ENCODE measurements at regions not wholly inside any gene's neighbourhood (a gene's known extent, or its start where the extent isn't known, plus 50 kb on each side); places are given as distances from the start of the nearest gene placed in this dataset.

DNA sequence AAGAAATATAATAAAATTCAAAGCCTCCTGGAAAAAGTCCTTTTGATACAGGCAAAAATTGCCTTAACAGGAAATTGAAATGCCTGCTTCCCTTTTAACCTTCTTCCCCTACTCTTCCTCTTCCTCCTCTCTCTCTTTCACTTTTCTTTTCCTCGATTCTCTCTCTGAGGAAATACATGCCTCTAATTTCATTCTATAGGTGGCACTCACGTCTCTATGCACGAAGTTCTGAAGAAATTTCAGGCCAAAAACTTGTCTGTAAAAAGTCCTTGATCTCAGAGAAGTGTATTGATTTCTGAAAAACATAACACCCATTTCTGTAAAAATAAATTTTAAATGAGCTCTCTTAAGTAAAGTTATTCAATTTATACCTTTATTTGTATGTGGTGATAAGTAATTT, 371.7 kb upstream of the IRX4 start:
- FAIRE-seq (no peak), DNase-seq (ENCODE audit: low read depth) (no peak)
- no peaks in the 10 kb centered on the region for H3K27me3 ChIP-seq (ENCODE audit: control insufficient read depth, insufficient read depth, low read length)
- TF ChIP-seq, protein P1, sequence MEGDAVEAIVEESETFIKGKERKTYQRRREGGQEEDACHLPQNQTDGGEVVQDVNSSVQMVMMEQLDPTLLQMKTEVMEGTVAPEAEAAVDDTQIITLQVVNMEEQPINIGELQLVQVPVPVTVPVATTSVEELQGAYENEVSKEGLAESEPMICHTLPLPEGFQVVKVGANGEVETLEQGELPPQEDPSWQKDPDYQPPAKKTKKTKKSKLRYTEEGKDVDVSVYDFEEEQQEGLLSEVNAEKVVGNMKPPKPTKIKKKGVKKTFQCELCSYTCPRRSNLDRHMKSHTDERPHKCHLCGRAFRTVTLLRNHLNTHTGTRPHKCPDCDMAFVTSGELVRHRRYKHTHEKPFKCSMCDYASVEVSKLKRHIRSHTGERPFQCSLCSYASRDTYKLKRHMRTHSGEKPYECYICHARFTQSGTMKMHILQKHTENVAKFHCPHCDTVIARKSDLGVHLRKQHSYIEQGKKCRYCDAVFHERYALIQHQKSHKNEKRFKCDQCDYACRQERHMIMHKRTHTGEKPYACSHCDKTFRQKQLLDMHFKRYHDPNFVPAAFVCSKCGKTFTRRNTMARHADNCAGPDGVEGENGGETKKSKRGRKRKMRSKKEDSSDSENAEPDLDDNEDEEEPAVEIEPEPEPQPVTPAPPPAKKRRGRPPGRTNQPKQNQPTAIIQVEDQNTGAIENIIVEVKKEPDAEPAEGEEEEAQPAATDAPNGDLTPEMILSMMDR (IDR thresholded peaks at IDR 0.05; ENCODE audit: insufficient read depth, low read length, severe bottlenecking) = no peak
- H3K36me3 ChIP-seq (ENCODE audit: control insufficient read depth, insufficient read depth, low read length) = no peaks in the 10 kb centered on the region
- no peak overlapping the region for H3K4me3 ChIP-seq (ENCODE audit: low read depth, low read length)

DNA sequence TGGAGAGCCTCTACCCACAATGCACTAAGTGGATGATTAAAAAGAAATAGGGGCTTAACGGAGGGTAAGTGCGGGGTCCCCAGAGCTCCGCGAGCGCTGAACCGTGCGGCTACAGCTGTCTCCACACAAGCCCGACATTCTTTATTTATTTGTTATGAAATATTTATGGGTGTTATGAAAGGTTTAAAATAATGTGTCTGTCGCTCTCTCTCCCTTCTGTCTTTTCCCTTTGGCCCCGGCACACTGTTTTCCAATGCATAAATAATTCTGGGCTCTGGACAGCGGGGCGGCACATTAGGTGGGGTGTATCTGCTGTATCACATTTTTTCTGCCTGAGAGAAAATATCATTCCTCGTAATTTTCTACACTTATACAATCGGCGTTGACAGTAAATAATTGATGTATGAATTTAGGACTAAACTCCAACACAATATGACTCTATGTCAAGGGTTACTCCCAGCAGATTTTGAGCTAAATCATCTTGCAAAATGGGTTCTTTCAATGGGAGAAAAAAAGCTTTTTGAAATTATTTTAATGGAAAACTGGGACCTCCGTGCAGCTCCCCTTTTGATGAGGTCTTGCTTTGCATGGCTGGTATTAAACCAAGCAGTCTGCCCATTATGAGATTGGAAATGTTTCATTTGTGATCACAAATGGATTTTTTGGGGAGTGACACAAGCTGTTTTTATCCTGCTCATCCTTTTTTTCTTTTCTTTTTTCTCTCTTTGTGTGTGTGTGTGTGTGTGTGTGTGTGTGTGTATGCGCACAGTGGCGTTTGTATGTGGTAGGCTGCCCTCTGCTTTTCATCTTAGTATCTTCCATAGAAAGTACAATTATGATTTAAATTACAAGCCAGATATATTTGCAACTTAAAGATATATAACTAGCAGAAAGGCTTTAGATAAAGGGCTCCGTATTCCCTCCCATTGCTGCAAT, 370.6 kb upstream of the IRX4 start:
- TF ChIP-seq, protein P1 (IDR thresholded peaks at IDR 0.05; ENCODE audit: insufficient read depth, low read length, severe bottlenecking) = no peak
- Histone ChIP-seq H3K27me3 (ENCODE audit: control insufficient read depth, insufficient read depth, low read length) (no peaks in the 10 kb centered on the region), H3K4me3 (ENCODE audit: low read depth, low read length) (no peak overlapping the region), H3K36me3 (ENCODE audit: control insufficient read depth, insufficient read depth, low read length) (no peaks in the 10 kb centered on the region)
- DNase-seq (ENCODE audit: low read depth) = no peak
- FAIRE-seq = no peak

DNA sequence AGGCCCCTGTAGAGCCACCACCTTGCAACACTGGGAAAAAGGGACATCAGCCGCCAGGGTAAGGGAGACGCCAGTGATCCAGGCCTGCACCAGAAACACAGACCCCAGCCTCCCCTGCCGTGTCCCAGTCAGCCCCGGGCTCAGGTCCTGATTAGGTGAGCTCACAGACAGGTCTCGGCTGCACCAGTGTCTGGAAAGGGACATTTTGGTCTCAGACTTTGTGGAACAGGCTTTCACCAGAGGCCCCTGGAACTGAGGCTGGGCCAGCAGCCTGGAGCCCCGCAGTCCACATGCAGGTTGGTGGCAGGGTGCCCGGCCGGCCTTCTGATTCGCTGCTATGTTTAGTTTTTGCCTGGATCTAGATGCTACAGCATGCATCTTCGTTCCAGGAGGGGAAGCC, 369.0 kb upstream of the IRX4 start:
- Histone ChIP-seq H3K36me3 (ENCODE audit: control insufficient read depth, insufficient read depth, low read length) (no peaks in the 10 kb centered on the region), H3K4me3 (ENCODE audit: low read depth, low read length) (no peak overlapping the region), H3K27me3 (ENCODE audit: control insufficient read depth, insufficient read depth, low read length) (no peaks in the 10 kb centered on the region)
- FAIRE-seq = no peak
- no peak for DNase-seq (ENCODE audit: low read depth)
- TF ChIP-seq, protein P1 (IDR thresholded peaks at IDR 0.05; ENCODE audit: insufficient read depth, low read length, severe bottlenecking) = no peak

DNA sequence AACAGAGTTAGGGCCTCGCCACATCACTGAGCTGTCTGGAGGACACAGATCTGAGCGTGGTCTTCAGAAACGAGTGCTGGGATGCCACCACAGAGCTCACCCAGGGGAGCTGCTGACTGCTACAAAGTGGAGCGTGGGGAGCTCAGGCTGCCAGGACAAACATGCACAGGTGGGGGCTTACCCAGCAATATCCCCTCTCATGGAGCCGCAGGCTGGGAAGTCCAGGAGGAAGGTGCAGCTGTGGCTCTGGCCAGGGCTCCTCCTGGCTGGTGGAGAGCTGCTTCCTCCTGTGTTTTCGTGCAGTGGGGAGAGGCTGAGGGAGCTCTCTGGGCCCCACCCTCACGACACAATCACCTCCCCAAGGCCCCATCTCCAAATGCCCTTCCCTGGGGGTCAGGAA, 368.6 kb upstream of the IRX4 start:
- Histone ChIP-seq H3K4me3 (ENCODE audit: low read depth, low read length) (no peak overlapping the region), H3K36me3 (ENCODE audit: control insufficient read depth, insufficient read depth, low read length) (no peaks in the 10 kb centered on the region), H3K27me3 (ENCODE audit: control insufficient read depth, insufficient read depth, low read length) (no peaks in the 10 kb centered on the region)
- TF ChIP-seq, protein P1 (IDR thresholded peaks at IDR 0.05; ENCODE audit: insufficient read depth, low read length, severe bottlenecking) = no peak
- FAIRE-seq (no peak), DNase-seq (ENCODE audit: low read depth) (no peak)

DNA sequence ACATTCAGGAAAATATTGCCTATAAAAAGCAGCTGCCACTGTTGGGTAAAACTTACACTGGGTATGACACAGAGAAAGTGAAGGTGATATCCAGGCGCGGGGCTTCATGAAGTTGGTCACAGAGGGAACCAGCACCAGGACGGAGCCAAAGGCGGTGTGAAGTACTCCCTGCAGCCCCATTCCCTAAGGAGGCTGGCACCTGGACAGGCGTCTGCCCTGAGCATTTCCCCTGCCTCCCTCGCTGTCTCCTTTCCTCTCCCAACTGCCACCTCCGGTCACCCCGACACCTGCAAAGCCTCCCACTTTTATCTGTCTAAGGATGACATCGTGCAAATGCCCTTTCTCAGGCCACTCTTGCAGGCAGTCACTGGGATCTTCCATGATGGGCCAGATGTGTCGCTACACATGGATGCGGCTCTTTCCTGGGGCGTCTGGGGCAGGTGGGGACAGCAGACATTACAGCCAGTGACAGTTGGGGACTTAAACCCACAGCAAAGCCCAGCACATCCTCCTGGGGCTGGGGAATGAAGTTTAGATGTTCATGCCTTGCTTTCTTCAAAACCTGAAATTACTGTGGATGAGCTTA, 367.7 kb upstream of the IRX4 start:
- no peak overlapping the region for H3K4me3 ChIP-seq (ENCODE audit: low read depth, low read length)
- no peaks in the 10 kb centered on the region for H3K36me3 ChIP-seq (ENCODE audit: control insufficient read depth, insufficient read depth, low read length)
- TF ChIP-seq, protein P1 (IDR thresholded peaks at IDR 0.05; ENCODE audit: insufficient read depth, low read length, severe bottlenecking) = no peak
- FAIRE-seq (no peak), DNase-seq (ENCODE audit: low read depth) (no peak)
- H3K27me3 ChIP-seq (ENCODE audit: control insufficient read depth, insufficient read depth, low read length) = no peaks in the 10 kb centered on the region
